Keratinocyte (primary cell): ENCODE measurements at regions not wholly inside any gene's neighbourhood (a gene's known extent, or its start where the extent isn't known, plus 50 kb on each side); places are given as distances from the start of the nearest gene placed in this dataset.

Experiments
- EZH2 ChIP-seq: IDR thresholded peaks from one replicate; pipeline ENCODE4 v1.6.1; 2012; ENCODE audit warnings: inconsistent platforms, mild to moderate bottlenecking, low read length, moderate library complexity
- TF ChIP-seq, protein P1 (sequence below), 3 experiments: IDR thresholded peaks in 1 of 3; conservative IDR thresholded peaks in 1 of 3; optimal IDR thresholded peaks in 1 of 3; 2 replicates in 2 of 3; 3 replicates in 1 of 3; pipeline versions ENCODE3 to v1.5.1; 2011; ENCODE audit warnings: low read length in 3 of 3, mild to moderate bottlenecking in 3 of 3, moderate library complexity in 2 of 3, control low read depth in 1 of 3, inconsistent platforms in 1 of 3; ENCODE audit not compliant: insufficient read depth in 2 of 3; ENCODE audit errors: extremely low read depth in 1 of 3

GRCh38 chr2:76517574-76517909, 806.8 kb upstream of the GCFC2 start:
- TF ChIP-seq, protein P1, sequence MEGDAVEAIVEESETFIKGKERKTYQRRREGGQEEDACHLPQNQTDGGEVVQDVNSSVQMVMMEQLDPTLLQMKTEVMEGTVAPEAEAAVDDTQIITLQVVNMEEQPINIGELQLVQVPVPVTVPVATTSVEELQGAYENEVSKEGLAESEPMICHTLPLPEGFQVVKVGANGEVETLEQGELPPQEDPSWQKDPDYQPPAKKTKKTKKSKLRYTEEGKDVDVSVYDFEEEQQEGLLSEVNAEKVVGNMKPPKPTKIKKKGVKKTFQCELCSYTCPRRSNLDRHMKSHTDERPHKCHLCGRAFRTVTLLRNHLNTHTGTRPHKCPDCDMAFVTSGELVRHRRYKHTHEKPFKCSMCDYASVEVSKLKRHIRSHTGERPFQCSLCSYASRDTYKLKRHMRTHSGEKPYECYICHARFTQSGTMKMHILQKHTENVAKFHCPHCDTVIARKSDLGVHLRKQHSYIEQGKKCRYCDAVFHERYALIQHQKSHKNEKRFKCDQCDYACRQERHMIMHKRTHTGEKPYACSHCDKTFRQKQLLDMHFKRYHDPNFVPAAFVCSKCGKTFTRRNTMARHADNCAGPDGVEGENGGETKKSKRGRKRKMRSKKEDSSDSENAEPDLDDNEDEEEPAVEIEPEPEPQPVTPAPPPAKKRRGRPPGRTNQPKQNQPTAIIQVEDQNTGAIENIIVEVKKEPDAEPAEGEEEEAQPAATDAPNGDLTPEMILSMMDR (optimal IDR thresholded peaks at IDR 0.05 in 1 of 3, IDR thresholded peaks at IDR 0.05 in 1 of 3, conservative IDR thresholded peaks at IDR 0.05 in 1 of 3; ENCODE audit: extremely low read depth in 1 of 3, insufficient read depth in 2 of 3, low read length in 3 of 3), result no peak
- TF ChIP-seq EZH2, result no peak
